ENCODE measurements at regions not wholly inside any gene's neighbourhood (a gene's known extent, or its start where the extent isn't known, plus 50 kb on each side); places are given as distances from the start of the nearest gene placed in this dataset.

DNA sequence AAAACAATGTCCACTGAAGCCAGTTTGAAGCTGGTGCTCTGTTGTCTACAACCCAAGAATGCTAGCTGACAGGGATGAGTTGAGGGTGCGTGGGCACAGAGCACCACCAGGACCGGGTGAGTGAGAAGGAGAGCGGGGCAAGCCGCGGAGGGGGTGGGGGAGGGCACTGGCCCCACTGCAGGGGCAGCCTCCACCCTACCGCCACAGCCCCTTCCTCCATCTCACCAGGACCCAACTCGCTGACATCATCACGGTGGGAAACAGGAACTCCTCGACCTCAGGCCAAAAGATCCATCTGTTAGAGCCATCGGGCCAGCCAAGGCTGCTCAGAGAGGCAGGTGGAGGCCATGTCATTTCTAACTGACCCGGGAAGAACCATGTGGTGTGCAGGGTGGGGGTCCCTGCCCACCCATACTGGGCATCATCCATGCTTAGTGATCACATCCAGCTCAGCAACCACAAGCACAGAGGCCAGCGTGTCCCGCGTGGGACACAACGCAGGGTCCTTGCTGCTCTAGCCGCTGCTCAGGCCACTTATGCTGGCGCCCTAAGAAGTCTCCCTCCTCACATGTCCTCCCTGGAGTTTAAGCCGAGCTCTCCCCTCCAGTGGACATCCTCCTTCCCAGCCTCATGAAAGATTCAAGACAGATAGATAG, 57.6 kb upstream of the GATA2 start:
- Histone ChIP-seq H2BK5ac (ENCODE audit: insufficient read length, low read length) (no peak overlapping the region), H3K14ac (ENCODE audit: insufficient read depth, low read length) (no peak overlapping the region), H3K4ac (ENCODE audit: low read depth, low read length) (no peak overlapping the region), H2BK12ac (ENCODE audit: insufficient read length, low read depth, low read length) (no peak overlapping the region), H3K23me2 (ENCODE audit: insufficient read length, low read depth, low read length, poor library complexity, severe bottlenecking) (no peaks in the 10 kb centered on the region), H2AK5ac (ENCODE audit: insufficient read length, low read length) (no peak overlapping the region), H2BK15ac (ENCODE audit: low read depth, low read length) (no peak overlapping the region), H3K23ac (ENCODE audit: insufficient read length, low read depth, low read length) (no peak overlapping the region), H3K9ac (ENCODE audit: extremely low read depth, insufficient read length, low read length) (no peak overlapping the region), H4K8ac (replicated peaks; ENCODE audit: insufficient read length, low read depth, low read length) (no peak overlapping the region), H3K27me3 (ENCODE audit: insufficient read depth, low read length) (no peaks in the 10 kb centered on the region; the same call in 1 of the 2 replicates), H3K79me2 (ENCODE audit: insufficient read depth, low read length) (no peaks in the 10 kb centered on the region), H3K79me1 (ENCODE audit: insufficient read depth, low read depth, low read length, poor library complexity, severe bottlenecking) (no peaks in the 10 kb centered on the region), H2AFZ (ENCODE audit: low read length) (no peak overlapping the region), H3K4me1 (ENCODE audit: insufficient read depth, low read length) (no peaks in the 10 kb centered on the region), H3K18ac (ENCODE audit: insufficient read length, low read depth, low read length) (no peak overlapping the region), H3K4me2 (ENCODE audit: insufficient read depth, insufficient read length, low read length) (no peak overlapping the region), H3K9me3 (ENCODE audit: control insufficient read depth, low read depth, low read length) (no peaks in the 10 kb centered on the region), H3T11ph (ENCODE audit: low read length) (no peak overlapping the region), H4K91ac (ENCODE audit: insufficient read length, low read depth, low read length) (no peak overlapping the region), H3K56ac (ENCODE audit: insufficient read length, low read depth, low read length) (no peak overlapping the region), H2BK120ac (ENCODE audit: low read depth, low read length, poor library complexity, severe bottlenecking) (no peak overlapping the region), H4K5ac (ENCODE audit: insufficient read length, low read depth, low read length) (no peak overlapping the region), H3K27ac (ENCODE audit: insufficient read length, low read depth, low read length) (no peak overlapping the region), H2BK20ac (ENCODE audit: low read depth, low read length, poor library complexity, severe bottlenecking) (no peak overlapping the region), H4K20me1 (ENCODE audit: control insufficient read depth, insufficient read depth, insufficient read length) (no peaks in the 10 kb centered on the region)
- no CpG with 5 or more reads among the region's 18 CpGs for WGBS (ENCODE audit: extremely low coverage, insufficient read length, low lambda C conversion rate)
- Mint-ChIP-seq H3K4me1 (peaks cover 15 to 17% of the 10 kb centered on the region in 2 experiments), H3K36me3 (ENCODE audit: insufficient read depth in 1 of 3, low read depth in 3 of 3) (no peaks in the 10 kb centered on the region), H3K4me3 (no peak overlapping the region), H3K27ac (no peak overlapping the region), H3K9me3 (no peaks in the 10 kb centered on the region), H3K27me3 (ENCODE audit: low read depth) (peaks cover 26% of the 10 kb centered on the region)
- DNase-seq, result no peak
- TF ChIP-seq, protein P1, sequence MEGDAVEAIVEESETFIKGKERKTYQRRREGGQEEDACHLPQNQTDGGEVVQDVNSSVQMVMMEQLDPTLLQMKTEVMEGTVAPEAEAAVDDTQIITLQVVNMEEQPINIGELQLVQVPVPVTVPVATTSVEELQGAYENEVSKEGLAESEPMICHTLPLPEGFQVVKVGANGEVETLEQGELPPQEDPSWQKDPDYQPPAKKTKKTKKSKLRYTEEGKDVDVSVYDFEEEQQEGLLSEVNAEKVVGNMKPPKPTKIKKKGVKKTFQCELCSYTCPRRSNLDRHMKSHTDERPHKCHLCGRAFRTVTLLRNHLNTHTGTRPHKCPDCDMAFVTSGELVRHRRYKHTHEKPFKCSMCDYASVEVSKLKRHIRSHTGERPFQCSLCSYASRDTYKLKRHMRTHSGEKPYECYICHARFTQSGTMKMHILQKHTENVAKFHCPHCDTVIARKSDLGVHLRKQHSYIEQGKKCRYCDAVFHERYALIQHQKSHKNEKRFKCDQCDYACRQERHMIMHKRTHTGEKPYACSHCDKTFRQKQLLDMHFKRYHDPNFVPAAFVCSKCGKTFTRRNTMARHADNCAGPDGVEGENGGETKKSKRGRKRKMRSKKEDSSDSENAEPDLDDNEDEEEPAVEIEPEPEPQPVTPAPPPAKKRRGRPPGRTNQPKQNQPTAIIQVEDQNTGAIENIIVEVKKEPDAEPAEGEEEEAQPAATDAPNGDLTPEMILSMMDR (conservative IDR thresholded peaks at IDR 0.05), result no peak

Measured in H9 (cell line).